ENCODE measurements at regions not wholly inside any gene's neighbourhood (a gene's known extent, or its start where the extent isn't known, plus 50 kb on each side); places are given as distances from the start of the nearest gene placed in this dataset.

DNA sequence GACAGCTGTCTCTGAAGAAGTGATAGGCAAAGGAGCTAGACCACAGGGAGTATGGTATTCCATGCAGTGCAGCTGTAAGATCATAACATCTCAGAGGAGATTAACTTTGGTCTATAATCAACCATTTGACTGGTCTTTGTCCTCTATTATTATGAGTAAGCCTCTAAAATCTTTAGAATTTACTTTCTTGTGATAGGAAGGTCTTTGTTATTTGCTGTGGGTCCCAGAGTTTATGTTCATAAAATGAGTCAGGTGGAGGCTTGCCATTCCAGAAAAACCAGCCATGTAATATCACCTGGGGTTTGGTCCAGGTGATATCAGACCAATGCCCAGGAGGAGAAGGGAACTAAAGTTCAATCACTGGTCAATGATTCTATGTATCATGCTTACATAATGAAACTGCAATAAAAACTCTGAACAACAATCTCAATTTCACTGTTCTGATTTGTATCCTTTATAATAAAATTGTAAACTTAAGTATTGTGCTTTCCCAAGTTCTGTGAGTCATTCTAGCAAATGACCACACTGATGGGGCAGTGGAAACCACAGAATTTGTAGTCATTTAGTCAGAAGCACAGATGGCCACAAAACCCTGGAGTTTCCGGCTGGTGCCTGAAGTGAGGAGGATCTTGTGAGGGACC is 239.6 kb upstream of the TRAM1L1 start:
- DNase-seq, result no peak

DNA sequence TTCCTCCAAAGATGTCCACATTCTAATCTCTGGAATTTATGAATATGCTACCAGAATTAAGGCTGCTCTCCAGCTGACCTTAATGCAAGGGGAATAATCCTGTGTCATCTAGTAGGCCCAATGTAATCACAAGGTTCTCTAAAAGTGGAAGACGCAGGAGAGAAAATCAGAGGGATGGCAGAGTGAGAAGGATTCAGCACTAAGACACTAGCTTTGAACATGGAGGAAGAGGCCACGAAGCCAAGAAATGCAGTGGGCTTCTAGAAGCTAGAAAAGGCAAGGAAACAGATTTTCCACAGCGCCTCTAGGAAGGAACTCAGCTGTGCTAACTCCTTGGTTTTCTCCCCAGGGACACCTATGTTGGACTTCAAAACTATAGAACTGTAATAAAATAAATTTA is 240.7 kb upstream of the TRAM1L1 start:
- DNase-seq, result no peak

DNA sequence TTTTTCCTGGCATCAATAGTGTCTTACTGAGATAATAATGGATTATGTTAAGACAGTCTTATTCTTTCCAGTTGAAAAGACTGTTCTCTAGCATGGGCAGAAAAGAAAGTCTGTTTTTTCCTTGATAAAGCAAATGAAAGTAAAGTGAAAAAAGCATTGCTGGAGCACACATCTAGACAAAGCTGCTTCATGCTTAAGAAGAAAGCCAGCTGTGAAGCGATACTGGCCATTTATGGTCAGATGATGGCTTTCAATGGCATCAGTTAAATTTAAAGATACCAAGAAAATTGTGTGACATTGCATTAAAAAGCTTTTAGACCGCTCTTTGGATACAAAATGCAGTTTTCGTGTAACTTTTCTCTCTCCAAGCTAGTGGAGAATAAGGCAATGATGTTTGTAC is 242.1 kb upstream of the TRAM1L1 start:
- DNase-seq, result no peak

DNA sequence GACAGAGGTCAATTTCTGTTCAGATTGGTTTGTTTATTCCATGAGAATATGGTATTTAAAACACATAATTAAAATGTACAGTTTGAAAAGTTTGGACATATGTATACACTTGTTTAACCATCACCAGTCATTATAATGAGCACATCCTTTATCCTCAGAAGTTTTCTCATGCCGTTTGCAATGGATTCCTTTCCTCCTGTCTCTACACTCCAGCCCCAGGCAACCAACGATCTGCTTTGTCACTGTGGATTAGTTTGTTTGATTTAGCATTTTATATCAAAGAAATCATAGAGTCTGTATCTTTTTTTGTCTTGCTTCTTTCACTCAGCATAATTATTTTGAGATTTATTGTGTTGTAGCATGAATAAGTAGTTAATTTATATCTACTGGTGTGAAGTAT is 243.0 kb upstream of the TRAM1L1 start:
- DNase-seq, result no peak

DNA sequence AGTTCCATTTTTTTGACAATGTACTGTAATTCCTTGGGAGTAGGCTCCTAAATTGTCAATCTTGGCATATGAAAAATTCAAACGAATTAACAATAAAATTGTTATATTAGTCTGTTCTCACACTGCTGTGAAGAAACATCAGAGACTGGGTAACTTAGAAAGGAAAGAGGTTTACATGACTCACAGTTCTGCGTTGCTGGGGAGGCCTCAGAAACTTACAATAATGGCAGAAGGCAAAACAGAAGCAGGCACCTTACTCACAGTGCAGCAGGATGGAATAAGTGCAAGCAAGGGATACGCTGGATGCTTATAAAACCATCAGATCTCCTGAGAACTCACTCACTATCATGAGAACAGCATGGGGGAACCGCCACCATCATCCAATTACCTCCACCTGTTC is 246.4 kb upstream of the TRAM1L1 start:
- DNase-seq, result peak in 10 of 56 donors; percentile 0 to 47 (median 6)

DNA sequence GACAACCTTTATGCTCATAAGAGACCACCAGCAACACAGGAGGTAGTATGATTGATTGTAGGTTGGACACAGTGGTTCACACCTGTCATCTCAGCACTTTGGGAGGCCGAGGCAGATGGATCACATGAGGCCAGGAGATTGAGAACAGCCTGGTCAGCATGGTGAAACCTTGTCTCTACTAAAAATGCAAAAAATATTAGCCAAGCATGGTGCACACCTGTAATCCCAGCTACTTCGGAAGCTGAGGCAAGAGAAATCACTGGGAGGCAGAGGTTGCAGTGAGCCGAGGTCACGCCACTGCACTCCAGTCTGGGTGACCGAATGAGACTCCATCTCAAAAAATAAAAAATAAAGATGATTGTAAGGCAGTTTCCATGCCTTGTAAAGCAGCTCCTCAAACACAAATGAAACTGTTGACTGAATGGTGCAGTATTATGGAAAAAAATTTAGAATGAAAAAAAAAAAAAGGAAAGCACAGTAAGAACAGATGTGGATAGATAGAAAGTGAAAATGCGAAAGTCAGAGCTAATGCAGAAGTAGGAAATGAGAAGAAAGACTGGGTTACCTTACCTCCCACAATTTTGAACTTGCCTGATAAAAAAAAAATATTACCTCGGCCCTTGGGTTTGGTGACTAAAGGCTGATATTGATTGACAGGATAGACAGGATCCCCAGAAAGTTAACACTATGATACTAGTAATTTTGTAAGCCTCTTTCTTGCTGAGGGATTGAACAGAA is 249.2 kb upstream of the TRAM1L1 start:
- DNase-seq, result no peak

DNA sequence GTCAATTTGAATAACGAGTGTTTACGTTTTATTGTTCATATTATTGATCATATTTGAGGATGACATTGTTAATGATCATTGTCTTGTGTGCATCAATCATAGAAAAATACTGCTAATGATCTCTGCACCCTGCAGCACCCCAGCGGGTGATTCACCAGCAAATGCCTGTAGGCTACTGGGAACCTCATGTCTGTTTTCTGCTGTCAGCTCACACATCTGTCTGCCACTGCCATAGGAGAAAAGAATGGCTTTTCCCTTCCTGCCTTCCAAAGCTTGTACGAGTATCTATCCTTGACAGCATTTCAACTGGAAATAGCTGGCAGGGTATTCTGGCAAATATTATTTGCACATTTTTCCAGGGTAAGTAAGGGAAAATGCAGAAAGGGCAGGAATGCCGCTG is 272.1 kb upstream of the TRAM1L1 start:
- no peak for DNase-seq

DNA sequence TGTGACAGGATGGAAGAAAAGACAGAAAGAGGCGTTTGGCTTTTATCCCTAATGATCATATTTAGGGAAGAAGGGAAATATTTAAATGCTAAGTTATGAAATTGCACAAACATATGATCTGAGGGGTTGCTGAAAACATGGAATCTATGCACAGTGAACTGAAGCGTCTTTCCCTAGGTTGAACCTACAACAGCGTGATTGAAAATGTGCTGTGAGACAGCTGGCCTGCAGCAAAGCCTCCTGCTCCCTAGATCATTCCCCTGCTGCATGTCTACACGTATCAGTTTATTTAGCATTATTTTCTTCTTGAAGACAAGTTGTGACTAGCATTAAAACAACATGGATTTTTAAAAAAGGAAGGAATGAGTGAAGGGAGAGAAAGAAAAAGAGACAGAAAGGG is 272.5 kb upstream of the TRAM1L1 start:
- DNase-seq, result no peak

DNA sequence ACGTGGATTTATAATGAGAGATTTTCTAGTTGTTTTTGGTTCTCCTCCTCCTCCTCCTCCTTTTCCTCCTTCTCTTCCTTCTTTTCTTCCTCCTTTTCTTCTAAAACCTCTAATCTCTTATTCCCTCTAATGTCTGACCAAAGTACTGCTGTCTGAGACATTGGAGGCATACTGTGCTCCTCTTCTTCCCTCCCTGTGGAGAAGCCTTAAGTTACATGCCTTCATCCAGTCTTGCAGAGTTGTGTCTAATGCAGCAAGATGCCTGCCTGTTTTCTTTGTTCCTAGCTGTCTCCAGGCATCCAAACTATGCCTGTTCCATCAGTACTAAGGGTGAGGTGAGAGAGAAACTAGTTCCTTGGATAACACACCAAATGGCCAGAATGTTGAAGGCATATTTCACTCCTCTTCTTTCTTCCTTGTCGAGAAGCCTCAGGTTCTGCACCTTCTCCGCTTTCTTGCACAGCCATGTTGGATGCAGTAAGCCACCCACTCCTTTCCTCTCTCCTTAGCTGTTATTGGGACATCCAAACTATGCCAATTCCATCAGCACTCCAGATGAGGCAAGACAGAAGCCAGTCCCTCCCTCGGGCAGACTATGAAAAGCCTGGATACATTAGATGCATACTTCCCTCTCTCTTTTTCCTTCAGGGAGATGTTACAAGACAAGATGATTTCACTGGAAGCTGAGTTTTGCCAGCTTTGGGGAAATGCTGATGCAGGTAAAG is 285.7 kb upstream of the TRAM1L1 start:
- DNase-seq, result no peak

DNA sequence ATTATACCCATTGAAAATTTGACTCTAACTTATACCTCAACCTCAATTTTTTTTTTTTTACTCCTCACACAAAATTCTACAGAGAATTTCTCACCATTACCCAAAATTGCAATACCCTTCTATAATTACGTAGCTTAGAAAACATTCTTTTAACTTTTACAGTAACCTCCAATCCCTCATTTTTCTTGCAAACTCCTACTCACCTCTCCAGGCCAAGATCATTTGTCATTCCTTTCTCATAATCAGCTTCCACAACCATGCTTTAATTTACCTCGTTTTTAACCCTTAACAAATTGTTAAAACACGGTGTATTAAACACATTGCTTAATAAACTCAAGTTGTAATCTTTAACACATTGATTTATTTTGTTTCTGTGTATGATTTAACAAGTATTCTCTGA is 289.7 kb upstream of the TRAM1L1 start:
- DNase-seq, result no peak

DNA sequence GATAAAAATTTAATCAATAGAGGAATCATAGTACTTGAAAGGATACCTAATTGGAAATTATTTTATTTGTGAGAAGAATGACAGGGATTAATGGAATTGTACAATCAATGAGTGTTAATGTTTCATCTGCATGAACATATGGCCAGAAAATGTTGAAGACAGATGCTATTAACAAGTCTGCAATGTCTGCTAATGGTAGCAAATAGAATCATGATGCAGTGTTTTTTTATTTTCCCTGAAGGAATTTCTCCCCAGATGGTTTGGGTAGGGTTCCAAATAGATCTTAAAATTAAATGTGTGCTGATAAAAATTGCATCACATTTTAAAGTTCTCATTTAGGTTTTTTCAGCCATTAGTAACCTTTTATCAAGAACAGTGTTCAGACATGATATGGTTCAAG is 291.3 kb upstream of the TRAM1L1 start:
- DNase-seq, result no peak

DNA sequence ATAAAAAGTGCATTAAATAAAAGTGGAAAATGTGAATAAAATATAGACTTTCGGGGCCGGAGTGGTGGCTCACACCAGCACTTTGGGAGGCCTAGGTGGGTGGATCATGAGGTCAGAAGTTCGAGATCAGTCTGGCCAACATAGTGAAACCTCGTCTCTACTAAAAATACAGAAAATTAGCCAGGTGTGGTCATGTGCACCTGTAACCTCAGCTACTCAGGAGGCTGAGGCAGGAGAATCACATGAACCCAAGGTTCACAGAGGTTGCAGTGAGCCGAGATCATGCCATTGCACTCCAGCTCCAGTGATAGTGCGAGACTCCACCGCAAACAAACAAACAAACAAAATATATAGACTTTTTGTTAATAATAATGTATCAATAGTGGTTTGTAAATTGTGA is 293.6 kb upstream of the TRAM1L1 start:
- no peak for DNase-seq

DNA sequence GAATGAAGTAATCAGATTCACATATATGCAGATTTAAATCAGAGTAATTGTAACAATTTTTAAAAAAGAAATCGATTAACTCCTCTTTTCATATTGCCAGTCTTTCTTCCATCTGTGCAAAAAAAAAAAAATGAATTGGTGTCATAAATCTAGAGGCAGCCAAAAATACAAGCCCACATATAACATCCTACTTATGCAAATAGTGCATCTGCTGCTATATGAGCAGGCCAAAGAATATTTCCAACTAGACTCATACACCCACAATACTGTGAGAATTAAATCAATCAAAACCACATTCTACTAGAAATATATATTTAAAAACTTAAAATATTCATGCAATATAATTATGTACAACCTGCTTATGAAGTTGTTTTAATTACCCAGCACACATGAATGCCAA is 298.1 kb upstream of the TRAM1L1 start:
- DNase-seq, result no peak

DNA sequence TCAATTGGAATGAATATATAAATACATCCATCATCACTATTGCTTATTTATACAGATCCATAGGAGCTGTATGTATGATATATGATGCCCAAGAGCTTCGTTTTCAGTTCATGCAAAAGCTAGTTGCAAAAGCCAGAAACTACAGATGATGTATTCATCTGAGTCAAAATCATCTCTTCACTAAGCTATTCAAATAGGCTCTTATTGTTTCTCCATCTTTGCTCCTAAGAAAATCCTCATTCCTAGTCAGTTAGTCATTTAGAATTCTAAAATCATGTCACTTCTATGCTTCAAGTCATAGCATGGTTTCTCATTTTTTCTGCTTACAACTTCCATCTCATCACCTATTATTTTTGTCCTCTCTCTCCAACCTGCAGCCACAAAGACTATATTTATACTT is 300.1 kb upstream of the TRAM1L1 start:
- no peak for DNase-seq

DNA sequence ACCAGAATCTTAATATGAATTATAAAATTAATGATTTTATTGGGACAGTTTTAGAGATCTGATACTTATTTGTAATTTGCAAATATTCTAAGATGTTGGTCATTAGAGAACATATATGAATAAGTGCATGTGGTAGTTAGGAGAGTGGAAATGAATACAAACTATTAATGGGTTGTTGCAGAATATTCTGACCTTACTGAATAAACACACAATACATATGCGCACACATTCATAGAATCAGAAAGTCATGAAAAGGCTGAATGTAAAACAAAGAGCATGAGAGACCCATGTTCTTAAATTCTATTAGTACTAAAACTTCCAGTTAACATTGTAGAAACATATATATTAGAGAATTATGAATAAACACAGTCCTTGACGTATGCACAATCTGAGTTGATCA is 301.7 kb upstream of the TRAM1L1 start:
- no peak for DNase-seq

DNA sequence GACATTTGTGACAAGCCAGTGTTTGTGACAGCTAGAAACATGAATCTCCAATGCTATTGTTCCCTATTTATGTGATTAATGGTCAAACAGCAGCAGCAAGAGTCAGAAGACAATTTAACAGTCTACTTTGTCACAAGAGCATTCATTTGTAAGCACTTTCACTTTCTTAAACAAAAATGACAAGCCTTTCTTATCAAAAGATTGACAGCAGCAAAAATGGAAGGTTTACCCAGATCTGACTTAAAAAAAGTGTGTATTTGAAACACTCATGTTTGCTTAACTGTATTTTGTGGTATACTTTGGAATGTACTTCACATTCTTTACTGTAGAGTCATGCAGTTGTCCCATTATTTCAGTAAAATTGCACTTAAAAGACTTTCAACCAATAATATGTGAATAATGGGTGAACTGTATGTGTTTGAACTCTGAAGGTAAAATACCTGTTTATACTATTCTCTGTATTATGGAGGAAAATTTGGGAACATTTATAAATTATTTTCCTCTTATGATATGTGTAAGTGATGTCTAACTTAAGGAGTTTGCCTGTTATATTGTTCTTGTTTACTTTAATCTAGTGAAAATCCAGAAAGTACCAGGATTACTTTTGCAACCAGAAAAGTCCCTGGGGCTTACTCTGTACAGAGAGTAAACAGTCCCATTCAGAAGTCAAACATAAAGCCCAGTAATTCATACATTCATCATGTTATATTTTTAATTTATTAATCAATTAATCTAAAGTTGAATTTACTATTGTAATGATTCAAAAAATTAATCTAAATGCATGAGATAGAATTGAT is 314.9 kb upstream of the TRAM1L1 start:
- DNase-seq, result no peak

DNA sequence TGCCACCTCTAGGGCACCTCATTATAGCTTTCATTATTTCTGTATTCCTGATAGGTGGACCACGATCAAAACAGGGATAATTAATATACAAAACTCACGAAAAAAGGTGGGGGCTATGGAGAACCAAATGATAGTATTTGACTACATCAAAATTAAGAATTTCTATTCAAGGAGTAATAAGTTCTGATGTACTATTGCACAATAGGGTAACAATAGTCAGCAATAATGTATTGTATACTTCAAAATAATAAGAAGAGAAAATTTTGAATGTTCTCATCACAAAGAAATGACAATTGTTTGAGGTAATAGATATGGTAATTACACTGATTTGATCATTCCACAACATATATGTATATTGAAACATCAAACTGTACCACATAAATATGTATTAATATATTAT is 327.3 kb upstream of the TRAM1L1 start:
- DNase-seq, result no peak

DNA sequence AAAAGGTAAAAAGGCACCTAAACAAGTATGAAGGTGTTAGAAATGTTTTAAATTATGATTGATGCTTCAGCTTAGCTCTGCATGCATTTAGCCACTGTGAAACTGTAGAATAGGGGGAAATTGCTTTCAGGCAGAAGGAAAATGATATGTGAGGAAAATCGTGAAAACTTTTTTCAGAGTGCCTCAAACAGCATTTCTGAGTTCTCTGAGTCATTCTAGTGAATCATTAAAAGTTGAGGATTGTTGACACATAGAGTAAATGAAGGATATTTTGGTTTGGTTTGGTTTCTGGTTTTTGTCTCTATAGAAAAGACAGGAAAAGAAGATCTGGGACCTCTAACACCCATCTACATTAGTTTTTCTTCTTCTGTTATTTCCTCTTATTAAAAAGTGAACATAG is 332.5 kb upstream of the TRAM1L1 start:
- no peak for DNase-seq

DNA sequence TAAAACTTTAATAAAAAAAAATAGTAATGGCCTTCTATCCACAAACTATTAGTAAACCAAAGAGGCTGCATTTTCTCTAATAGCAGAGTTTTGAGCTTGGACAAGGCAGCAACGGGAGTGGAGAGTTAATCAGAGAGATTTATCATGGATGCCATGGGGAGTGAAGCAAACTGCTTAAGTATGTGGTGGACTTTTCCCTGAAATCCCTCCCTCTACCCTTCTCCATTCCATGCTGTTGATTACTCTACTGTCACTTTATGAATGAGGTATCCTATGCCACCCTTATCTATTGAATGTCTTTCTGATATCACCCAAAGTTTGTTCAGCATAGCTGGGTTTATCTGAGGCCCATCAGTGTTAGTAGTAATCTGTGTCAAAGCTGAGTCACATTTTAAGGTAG is 335.6 kb upstream of the TRAM1L1 start:
- DNase-seq, result no peak

DNA sequence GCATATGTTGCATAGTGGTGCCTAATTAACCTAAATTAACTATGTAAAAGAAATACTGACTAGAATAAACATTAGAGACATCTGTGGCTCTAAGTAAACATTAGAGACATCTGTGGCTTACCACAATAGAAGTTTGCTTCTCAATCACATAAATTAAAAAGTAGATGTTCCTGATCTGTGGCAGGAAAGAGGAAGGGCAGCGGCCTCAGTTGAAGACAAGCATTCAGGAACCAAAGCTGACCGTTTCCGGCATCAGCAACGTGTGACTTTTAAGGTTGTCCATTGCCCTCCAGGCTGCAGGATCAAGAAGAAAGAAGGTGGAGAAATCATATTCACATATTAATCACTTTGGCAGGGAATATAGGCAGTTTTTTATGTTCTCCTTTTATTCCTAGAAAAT is 336.3 kb upstream of the TRAM1L1 start:
- no peak for DNase-seq

DNA sequence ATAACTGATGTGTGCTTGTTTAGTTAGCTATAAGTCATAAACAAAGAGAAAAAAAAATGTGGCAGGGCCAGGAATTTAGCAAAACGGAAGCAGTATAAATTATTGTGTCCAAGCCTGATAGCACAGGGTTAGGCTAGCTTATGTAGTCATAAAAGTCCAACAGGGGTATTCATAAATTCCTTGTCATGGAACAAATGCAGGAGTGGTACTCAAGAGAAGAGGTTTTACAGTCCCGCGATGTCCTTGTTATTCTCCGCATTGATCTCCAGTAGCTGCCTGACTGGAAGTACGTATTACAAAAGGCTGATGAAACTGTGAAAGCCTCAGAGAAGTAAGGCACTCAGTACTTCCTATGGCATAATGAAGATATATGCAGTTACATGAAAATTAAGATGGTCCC is 336.9 kb upstream of the TRAM1L1 start:
- DNase-seq, result no peak

DNA sequence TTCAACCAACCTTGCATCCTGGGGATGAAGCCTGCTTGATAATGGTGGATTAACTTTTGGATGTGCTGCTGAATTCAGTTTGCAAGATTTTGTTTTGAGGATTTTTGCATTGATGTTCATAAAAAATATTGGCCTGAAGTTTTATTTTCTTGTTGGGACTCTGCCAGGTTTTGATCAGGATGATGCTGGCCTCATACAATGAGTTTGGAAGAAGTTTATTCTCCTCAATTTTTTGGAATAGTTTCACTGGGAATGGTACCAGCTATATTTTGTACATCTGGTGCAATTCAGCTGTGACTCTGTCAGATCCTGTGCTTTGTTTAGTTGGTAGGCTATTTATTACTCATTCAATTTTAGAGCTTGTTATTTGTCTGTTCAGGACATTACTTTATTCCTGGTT is 340.3 kb upstream of the TRAM1L1 start:
- no peak for DNase-seq
